ENCODE measurements at regions not wholly inside any gene's neighbourhood (a gene's known extent, or its start where the extent isn't known, plus 50 kb on each side); places are given as distances from the start of the nearest gene placed in this dataset.

DNA sequence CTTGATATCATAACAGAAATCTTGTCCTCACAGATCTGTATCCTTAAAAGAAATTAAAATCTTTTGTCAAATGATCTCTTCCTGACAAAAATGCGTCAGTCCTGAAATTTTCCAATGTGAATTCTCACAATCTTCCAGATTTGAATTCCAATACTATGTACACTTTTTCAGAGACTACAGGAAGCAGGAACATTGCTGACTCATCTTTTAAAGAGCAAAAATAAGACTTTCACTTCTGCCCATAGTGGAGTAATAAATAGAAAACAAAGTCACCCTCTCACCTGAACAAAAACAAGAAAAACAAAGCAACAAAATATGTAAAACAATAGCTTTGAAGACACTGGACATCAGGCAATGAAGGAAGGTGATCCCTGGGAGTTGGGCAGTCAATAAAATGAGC is 167.0 kb upstream of the IPO5 start:
- DNase-seq (ENCODE audit: low spot score) = no peak

- no peak for DNase-seq (ENCODE audit: low spot score)
Observed at GRCh38 chr13:97797553-97797952, 155.9 kb upstream of the IPO5 start.

- no peak for DNase-seq (ENCODE audit: low spot score)
Observed at GRCh38 chr13:97798171-97798821, 155.2 kb upstream of the IPO5 start.

DNA sequence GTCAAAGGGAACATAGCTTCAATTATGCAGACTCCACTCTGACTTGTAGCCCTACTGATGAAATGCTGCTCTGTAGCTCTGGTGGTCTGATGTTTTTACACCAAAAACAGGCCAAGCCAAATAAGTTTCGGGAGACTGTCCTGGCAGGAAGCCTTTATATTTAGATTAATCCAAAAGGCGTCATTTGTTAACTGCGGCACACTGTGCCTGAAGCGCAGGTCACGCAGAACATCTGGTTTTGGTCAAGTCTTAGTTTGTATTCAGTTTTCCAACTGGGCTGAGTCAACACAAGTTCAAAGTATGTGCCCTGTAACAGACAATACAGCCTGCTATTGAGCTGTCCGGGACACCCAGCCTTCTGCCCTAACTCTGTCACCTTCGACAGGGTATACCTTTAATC is 154.6 kb upstream of the IPO5 start:
- DNase-seq (ENCODE audit: low spot score) = no peak

DNA sequence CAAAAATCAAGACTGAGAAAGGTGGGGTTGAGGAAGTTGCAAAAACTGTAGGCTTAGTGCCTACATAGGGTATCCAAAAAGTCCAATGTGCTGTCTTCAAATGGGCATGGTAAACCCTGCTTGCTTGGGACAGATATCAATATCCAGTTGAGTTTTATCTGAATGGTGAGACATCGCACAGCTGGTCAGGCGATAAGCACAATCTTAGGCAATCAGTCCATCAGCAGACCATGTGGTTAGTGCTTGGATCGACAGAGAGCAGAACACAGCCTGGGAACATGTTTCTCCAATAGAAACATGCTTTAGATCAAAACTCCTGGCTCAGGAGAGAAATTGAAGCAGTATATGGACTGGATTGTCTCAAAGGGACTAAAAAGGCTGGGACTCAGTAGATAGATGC is 151.3 kb upstream of the IPO5 start:
- DNase-seq (ENCODE audit: low spot score) = no peak

GRCh38 chr13:97809576-97809975 is 143.9 kb upstream of the IPO5 start:
- no peak for DNase-seq (ENCODE audit: low spot score)

- DNase-seq (ENCODE audit: low spot score) = no peak
Observed at GRCh38 chr13:97810152-97810551, 143.3 kb upstream of the IPO5 start.

GRCh38 chr13:97822377-97822776 is 131.1 kb upstream of the IPO5 start:
- no peak for DNase-seq (ENCODE audit: low spot score)

DNA sequence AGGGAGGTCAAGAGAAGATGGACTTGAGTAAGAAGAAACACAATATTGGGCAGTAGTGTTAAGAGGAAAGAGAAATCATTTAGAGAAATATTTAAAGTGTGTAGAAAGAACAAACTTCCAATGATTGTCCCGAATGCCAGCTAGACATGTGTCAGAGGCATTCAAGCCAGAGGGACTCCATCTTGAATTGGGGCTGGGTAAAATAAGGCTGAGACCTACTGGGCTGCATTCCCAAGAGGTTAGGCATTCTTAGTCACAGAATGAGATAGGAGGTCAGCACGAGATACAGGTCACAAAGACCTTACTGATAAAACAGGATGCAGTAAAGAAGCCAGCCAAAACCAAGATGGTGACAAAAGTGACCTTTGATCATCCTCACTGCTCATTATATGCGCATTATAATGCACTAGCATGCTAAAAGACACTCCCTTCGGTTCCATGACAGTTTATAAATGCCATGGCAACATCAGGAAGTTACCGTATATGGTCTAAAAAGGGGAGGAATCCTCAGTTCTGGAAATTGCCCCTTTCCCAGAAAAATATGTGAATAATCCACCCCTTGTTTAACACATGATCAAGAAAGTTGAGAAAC is 127.0 kb upstream of the IPO5 start:
- no peak for DNase-seq (ENCODE audit: low spot score)

- DNase-seq (ENCODE audit: low spot score) = no peak
Observed at GRCh38 chr13:97834250-97834649, 119.2 kb upstream of the IPO5 start.

- no peak for DNase-seq (ENCODE audit: low spot score)
Observed at GRCh38 chr13:97843189-97843588, 110.3 kb upstream of the IPO5 start.

DNA sequence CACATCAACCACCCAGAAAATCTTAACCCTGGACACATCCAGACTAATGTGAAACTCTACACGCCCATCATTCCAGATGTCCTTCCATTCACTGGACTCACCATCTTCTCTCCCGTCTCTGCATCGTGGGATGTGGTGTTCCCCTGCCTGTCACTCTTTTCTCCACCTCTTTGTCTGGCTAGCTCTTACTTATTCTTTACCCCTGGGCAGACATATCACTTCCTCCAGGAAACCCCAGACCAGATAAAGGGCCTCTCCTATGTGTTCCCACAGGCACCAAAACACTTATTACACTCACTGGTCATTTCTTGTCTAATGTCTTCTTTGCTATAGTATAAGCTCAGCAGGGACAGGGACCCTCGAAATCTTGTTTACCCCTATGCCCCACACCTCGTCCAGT is 109.3 kb upstream of the IPO5 start:
- no peak for DNase-seq (ENCODE audit: low spot score)

- DNase-seq (ENCODE audit: low spot score) = no peak
Observed at GRCh38 chr13:97848886-97849285, 104.6 kb upstream of the IPO5 start.

DNA sequence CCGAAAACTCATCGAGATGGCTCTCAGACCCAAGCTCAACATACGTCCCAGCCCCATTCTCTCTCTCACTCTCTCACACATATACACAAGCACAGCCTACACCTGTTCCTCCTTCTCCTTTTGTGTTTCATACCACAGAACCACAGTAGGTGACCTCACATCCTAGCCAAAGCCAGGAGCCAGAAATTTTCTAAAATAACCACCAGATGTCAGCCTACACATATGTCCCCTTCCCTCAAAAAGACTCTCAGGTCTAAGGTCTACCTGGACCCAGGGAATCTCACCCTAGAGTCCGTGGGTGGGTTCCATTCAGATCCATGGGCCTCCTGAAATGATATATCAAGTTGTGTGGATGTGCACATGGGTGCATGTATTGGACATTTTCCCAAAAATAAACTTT is 104.2 kb upstream of the IPO5 start:
- DNase-seq (ENCODE audit: low spot score) = peak; percentile 24

DNA sequence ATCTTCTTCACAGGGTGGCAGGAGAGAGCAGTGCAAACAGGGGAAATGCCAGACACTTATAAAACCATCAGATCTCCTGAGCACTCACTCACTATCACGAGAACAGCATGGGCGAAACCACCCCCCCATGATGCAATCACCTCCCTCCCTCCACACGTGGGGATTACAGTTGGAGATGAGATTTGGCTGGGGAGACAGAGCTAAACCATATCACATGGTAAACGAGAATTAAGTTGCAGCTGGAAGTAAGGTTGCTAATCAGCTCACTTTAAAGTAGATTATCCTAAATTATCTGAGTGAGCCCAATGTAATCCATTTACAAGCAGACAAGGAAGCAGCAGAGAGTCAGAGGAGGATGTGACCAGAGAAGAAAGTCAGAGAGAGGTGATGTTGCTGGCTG is 102.2 kb upstream of the IPO5 start:
- no peak for DNase-seq (ENCODE audit: low spot score)

- no peak for DNase-seq (ENCODE audit: low spot score)
Observed at GRCh38 chr13:97852181-97852874, 101.1 kb upstream of the IPO5 start.

DNA sequence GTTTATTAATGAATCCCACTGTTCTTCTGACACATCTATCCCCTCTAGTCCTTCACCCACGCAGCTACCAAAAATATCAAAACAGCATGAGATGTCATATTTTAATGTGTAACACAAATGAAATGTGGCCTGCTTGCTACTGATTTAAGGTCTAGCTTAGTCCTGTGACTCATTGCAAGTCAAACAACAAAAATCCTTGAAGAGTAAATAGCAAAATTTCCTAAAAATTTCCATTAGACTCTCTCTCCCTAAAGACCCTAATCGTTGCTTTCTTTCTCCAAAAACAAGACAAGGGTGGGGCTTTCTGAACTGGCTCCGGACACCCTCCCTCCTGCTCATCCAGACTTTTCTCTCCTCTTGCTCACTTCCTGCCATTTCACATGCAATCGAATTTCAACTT is 99.9 kb upstream of the IPO5 start:
- peak; percentile 35 for DNase-seq (ENCODE audit: low spot score)

DNA sequence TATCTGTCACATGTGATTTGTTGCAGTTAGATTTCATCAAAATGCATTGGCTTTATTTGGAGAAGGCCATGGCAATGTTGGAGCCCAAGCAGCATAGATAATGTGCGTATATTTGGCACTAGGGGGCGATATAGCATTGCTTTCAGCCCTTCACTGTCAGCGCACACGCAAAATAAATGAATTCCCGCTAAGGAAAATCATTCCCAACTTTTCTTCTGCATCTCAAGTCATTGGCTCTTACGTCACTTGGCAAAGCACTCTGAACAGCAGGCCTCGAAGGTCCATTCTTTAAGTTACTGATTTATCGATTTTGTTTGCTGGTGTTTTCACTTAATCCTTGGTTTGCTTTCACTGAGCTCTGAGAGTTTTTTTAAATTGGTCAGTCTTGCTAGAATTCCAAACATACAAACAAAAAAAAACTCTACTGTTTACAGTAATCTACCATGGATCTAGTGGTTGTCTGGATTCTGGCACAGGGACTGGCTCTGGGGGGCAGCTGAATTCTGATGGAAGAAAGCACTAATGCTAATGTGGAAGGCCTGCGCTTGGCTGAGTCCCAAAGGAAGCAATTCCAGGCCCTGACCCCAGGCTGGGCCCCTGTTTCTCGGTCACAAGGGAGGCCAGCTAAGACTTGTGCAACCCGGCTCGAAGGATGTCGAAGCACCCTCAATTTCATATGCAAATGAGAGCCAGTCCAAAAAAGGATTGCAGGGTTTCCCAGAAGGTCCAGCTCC is 97.7 kb upstream of the IPO5 start:
- DNase-seq (ENCODE audit: low spot score) = peak; percentile 84

DNA sequence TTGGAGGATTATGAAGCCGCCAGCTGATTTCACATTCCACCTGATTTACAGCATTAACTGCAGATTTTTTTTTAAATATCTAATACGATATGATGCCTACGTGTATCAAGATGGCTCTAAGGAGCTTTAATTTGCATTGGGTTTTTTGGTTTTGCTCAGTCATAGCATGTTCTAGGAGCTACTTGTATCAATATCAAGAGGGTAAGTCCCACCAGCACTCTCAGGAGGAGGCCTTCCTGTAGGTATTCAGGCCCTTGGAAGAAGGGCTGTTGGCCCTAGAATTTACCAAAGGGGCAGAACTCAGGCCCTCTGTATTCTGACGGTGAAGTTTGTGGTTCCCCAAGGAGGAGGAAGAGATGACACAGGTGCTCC is 97.2 kb upstream of the IPO5 start:
- no peak for DNase-seq (ENCODE audit: low spot score)

- DNase-seq (ENCODE audit: low spot score) = no peak
Observed at GRCh38 chr13:97858161-97858560, 95.3 kb upstream of the IPO5 start.

- no peak for DNase-seq (ENCODE audit: low spot score)
Observed at GRCh38 chr13:97866346-97866745, 87.1 kb upstream of the IPO5 start.

- no peak for DNase-seq (ENCODE audit: low spot score)
Observed at GRCh38 chr13:97866751-97867150, 86.7 kb upstream of the IPO5 start.

GRCh38 chr13:97873398-97873797 is 80.1 kb upstream of the IPO5 start:
- DNase-seq (ENCODE audit: low spot score) = no peak
